Panc1 (cell line): ENCODE measurements at regions not wholly inside any gene's neighbourhood (a gene's known extent, or its start where the extent isn't known, plus 50 kb on each side); places are given as distances from the start of the nearest gene placed in this dataset.

Experiments
- ATAC-seq: fragments of 200-7000 bp; cut with Tn5 transposase; 2 replicates; pipeline ENCODE4 v1.9.1; 2020; ENCODE audit warnings: mild to moderate bottlenecking, moderate library complexity
- BruUV-seq: library from RNA; stranded (reverse); fragments of 400-500 nt; replicated peaks from 2 replicates; lab custom pipeline; 2021; lab: Mats Ljungman, UMichigan
- CTCF ChIA-PET: fragments of 300-600 bp; sonication (Branson Sonifier 250); formaldehyde crosslinking; loops from one replicate; lab custom pipeline; 2022; ENCODE audit warnings: antibody characterized with exemption; lab: Charles Lee
- POLR2A ChIA-PET: fragments of 300-600 bp; sonication (Branson Sonifier 250); formaldehyde crosslinking; loops from one replicate; lab custom pipeline; 2022; ENCODE audit warnings: antibody characterized with exemption; lab: Charles Lee
- DNase-seq: peaks from one replicate; pipeline ENCODE4 v3.0.0-alpha.2; 2010; ENCODE audit warnings: low read depth, low spot score
- H3K27ac ChIP-seq: 2 replicates; pipeline ENCODE4 v1.5.1; 2011; ENCODE audit warnings: mild to moderate bottlenecking, low read length, inconsistent platforms
- H3K27me3 ChIP-seq: fragments of 200-500 bp; sonication (Bioruptor generic); 2 replicates; pipeline ENCODE4 v1.6.0; 2014; ENCODE audit warnings: low read length, inconsistent platforms; ENCODE audit not compliant: control insufficient read depth, insufficient read depth
- H3K36me3 ChIP-seq: fragments of 200-500 bp; sonication (Bioruptor generic); 2 replicates; pipeline ENCODE4 v1.5.1; 2014; ENCODE audit warnings: inconsistent platforms, mild to moderate bottlenecking, low read length, moderate library complexity; ENCODE audit not compliant: control insufficient read depth, insufficient read depth
- H3K4me1 ChIP-seq: 2 replicates; pipeline ENCODE4 v1.5.1; 2011; ENCODE audit warnings: inconsistent platforms, mild to moderate bottlenecking, low read length, moderate library complexity; ENCODE audit not compliant: control insufficient read depth, insufficient read depth
- H3K4me3 ChIP-seq, 2 experiments: 2 replicates each; pipeline ENCODE4 v1.5.1; 2011 to 2012; ENCODE audit warnings: low read depth in 2 of 2, low read length in 2 of 2, mild to moderate bottlenecking in 2 of 2, inconsistent platforms in 1 of 2, moderate library complexity in 1 of 2
- H3K9me3 ChIP-seq: fragments of 200-500 bp; sonication (Bioruptor generic); 2 replicates; pipeline ENCODE4 v1.5.1; 2014; ENCODE audit warnings: low read depth, mild to moderate bottlenecking, inconsistent platforms, low read length, moderate library complexity; ENCODE audit not compliant: control insufficient read depth, insufficient read depth
- CTCF ChIP-seq: fragments of 450-650 bp; IDR thresholded peaks from 2 replicates; pipeline ENCODE4 v1.5.1; 2017; ENCODE audit warnings: mild to moderate bottlenecking
- POLR2AphosphoS5 ChIP-seq: IDR thresholded peaks from 2 replicates; pipeline ENCODE4 v1.6.1; 2012; ENCODE audit warnings: mild to moderate bottlenecking, low read depth, low read length, moderate library complexity
- REST ChIP-seq, 2 experiments: IDR thresholded peaks; 2 replicates each; pipeline ENCODE4 v1.6.1; 2011 to 2012; ENCODE audit warnings: low read depth in 2 of 2, control low read depth in 1 of 2, low read length in 1 of 2, mild to moderate bottlenecking in 1 of 2, moderate library complexity in 1 of 2; ENCODE audit not compliant: insufficient read depth in 1 of 2
- SIN3A ChIP-seq: IDR thresholded peaks from 2 replicates; pipeline ENCODE4 v1.6.1; 2012; ENCODE audit warnings: low read depth, mild to moderate bottlenecking, low read length, moderate library complexity, borderline replicate concordance; ENCODE audit not compliant: insufficient read depth
- TCF7L2 ChIP-seq: IDR thresholded peaks from 2 replicates; pipeline ENCODE4 v1.6.1; 2011; ENCODE audit warnings: mild to moderate bottlenecking, low read depth, low read length, inconsistent platforms
- in situ Hi-C: cut with HindIII; loops from 2 replicates; pipeline ENCODE4 v1.10.0; 2016; ENCODE audit warnings: low sequenced_read_pairs, low pct_unique_long_range_greater_than_20kb
- intact Hi-C: fragments of 100-400 bp; cut with micrococcal nuclease; formaldehyde crosslinking; loops from one replicate; pipeline ENCODE4 v1.10.0; 2022; ENCODE audit not compliant: unreplicated experiment

- ATAC-seq, result no peak
- H3K27ac ChIP-seq, result no peak overlapping the region
- POLR2A ChIA-PET, result no interaction called here
Observed at GRCh38 chr1:55775007-55775406, 559.8 kb upstream of the USP24 start.

GRCh38 chr1:55774446-55774845 lies 559.3 kb upstream of the USP24 start:
- POLR2A ChIA-PET, result no interaction called here
- no TSS peak for BruUV-seq

More at GRCh38 chr1:55775007-55775406, 559.8 kb upstream of the USP24 start:
- CTCF ChIA-PET, result no interaction called here
- Histone ChIP-seq H3K9me3 (peaks cover 3% of the 10 kb centered on the region; the same call in 1 of the 2 replicates), H3K36me3 (no peaks in the 10 kb centered on the region), H3K27me3 (no peaks in the 10 kb centered on the region), H3K4me1 (no peaks in the 10 kb centered on the region), H3K4me3 (no peak overlapping the region)
- BruUV-seq, result no TSS peak
- DNase-seq, result no peak
- TF ChIP-seq POLR2AphosphoS5 (no peak), SIN3A (no peak), CTCF (no peak), REST (IDR thresholded peaks at IDR 0.05; ENCODE audit: insufficient read depth in 1 of 2, low read depth in 2 of 2, low read length in 1 of 2) (no peak), TCF7L2 (no peak)
- in situ Hi-C loops (no loop called here), intact Hi-C loops (no loop called here)

More at GRCh38 chr1:55774446-55774845, 559.3 kb upstream of the USP24 start:
- no peak overlapping the region for H3K4me3 ChIP-seq
- CTCF ChIA-PET, result no interaction called here
- intact Hi-C loops, result no loop called here
- no peaks in the 10 kb centered on the region for H3K36me3 ChIP-seq
- TF ChIP-seq TCF7L2, result no peak
- no peak for TF ChIP-seq CTCF
- TF ChIP-seq SIN3A, result no peak
- no peak for TF ChIP-seq POLR2AphosphoS5
- TF ChIP-seq REST (IDR thresholded peaks at IDR 0.05; ENCODE audit: insufficient read depth in 1 of 2, low read depth in 2 of 2, low read length in 1 of 2), result no peak
- in situ Hi-C loops, result no loop called here
- H3K27me3 ChIP-seq, result no peaks in the 10 kb centered on the region
- ATAC-seq (no peak), DNase-seq (no peak)
- H3K9me3 ChIP-seq, result peaks cover 3% of the 10 kb centered on the region; the same call in 1 of the 2 replicates
- no peaks in the 10 kb centered on the region for H3K4me1 ChIP-seq
- no peak overlapping the region for H3K27ac ChIP-seq
